ENCODE measurements at regions not wholly inside any gene's neighbourhood (a gene's known extent, or its start where the extent isn't known, plus 50 kb on each side); places are given as distances from the start of the nearest gene placed in this dataset.
"Not testable (repeated sequence)": the region's sequence is repeated elsewhere in the genome, so short reads cannot be mapped to it uniquely, and the experiment has no call there.

DNA sequence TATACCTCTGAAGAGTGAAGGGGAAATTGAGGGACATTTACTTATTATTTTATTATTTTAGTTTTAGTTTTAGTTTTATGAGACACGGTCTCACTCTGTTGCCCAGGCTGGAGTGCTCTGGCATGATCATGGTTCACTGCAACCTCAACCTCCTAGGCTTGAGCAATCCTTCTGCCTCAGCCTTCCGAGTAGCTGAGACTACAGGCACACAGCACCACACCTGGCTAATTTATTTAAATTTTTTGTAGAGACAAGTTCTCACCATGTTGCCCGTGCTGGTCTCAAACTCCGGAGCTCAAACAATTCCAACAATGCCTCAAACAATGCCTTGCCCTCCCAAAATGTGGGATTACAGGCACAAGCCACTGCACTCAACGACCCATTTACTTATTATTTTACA lies 68.4 kb upstream of the BMP2K start:
- H3K27ac ChIP-seq (ENCODE audit: low read depth in 1 of 2, low read length in 2 of 2), result no peak overlapping the region
- H3K36me3 ChIP-seq (ENCODE audit: insufficient read depth, low read length), result no peaks in the 10 kb centered on the region
- no peak overlapping the region for H3K27ac Mint-ChIP-seq
- TF ChIP-seq, protein P1, sequence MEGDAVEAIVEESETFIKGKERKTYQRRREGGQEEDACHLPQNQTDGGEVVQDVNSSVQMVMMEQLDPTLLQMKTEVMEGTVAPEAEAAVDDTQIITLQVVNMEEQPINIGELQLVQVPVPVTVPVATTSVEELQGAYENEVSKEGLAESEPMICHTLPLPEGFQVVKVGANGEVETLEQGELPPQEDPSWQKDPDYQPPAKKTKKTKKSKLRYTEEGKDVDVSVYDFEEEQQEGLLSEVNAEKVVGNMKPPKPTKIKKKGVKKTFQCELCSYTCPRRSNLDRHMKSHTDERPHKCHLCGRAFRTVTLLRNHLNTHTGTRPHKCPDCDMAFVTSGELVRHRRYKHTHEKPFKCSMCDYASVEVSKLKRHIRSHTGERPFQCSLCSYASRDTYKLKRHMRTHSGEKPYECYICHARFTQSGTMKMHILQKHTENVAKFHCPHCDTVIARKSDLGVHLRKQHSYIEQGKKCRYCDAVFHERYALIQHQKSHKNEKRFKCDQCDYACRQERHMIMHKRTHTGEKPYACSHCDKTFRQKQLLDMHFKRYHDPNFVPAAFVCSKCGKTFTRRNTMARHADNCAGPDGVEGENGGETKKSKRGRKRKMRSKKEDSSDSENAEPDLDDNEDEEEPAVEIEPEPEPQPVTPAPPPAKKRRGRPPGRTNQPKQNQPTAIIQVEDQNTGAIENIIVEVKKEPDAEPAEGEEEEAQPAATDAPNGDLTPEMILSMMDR (IDR thresholded peaks at IDR 0.05), result no peak
- ChIA-PET POLR2A (no interaction called here), CTCF (interaction anchor here (1.2 kb wide), 1 partner anchor 17 kb away, joined by 4 read pairs; no protein-coding TSS in a partner anchor)
- H3K27me3 ChIP-seq (ENCODE audit: control insufficient read depth in 1 of 2, insufficient read depth in 2 of 2, low read length in 2 of 2), result no peaks in the 10 kb centered on the region
- no peaks in the 10 kb centered on the region for H3K9me3 ChIP-seq (ENCODE audit: control insufficient read depth in 1 of 2, insufficient read depth in 1 of 2, low read length in 2 of 2)
- no peak for ATAC-seq (ENCODE audit: poor library complexity)
- no peaks in the 10 kb centered on the region for H3K27me3 Mint-ChIP-seq
- no peaks in the 10 kb centered on the region for H3K4me1 ChIP-seq (ENCODE audit: insufficient read depth, low read length)
- H3K4me3 ChIP-seq (ENCODE audit: low read length), result no peak overlapping the region
- no peaks in the 10 kb centered on the region for H3K4me1 Mint-ChIP-seq (ENCODE audit: low read depth)
- DNase-seq, result no peak
- intact Hi-C loops (cut with DNase I, micrococcal nuclease), result no loop called here
- H3K36me3 Mint-ChIP-seq (ENCODE audit: low read depth), result no peaks in the 10 kb centered on the region
- peaks cover 7% of the 10 kb centered on the region for H3K9me3 Mint-ChIP-seq
- no peak overlapping the region for H3K4me3 Mint-ChIP-seq

DNA sequence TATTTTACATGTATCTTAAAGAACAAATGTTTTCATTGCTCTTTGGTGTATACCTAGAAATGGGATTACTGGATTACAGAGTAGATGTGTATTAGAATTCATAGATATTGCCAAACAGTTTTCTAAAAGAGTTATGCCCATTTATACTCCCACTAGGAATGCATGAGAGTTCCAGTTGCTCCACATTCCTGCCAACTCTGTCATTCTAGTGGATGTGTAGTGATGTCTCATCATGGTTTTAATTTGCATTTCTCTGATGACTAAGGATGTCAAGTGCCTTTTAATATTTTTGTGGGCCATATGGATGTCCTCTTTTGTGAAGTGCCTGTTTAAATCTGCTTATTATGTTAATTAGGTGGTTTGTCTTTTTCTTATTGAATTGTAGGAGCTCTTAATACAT lies 65.6 kb upstream of the BMP2K start:
- ATAC-seq (ENCODE audit: poor library complexity), result no peak
- no peaks in the 10 kb centered on the region for H3K9me3 ChIP-seq (ENCODE audit: control insufficient read depth in 1 of 2, insufficient read depth in 1 of 2, low read length in 2 of 2)
- no peaks in the 10 kb centered on the region for H3K9me3 Mint-ChIP-seq
- no peaks in the 10 kb centered on the region for H3K4me1 ChIP-seq (ENCODE audit: insufficient read depth, low read length)
- DNase-seq, result no peak
- TF ChIP-seq, protein P1 (IDR thresholded peaks at IDR 0.05), result no peak
- no peak overlapping the region for H3K4me3 ChIP-seq (ENCODE audit: low read length)
- H3K27me3 Mint-ChIP-seq, result no peaks in the 10 kb centered on the region
- POLR2A ChIA-PET, result no interaction called here
- no peaks in the 10 kb centered on the region for H3K36me3 Mint-ChIP-seq (ENCODE audit: low read depth)
- no peaks in the 10 kb centered on the region for H3K36me3 ChIP-seq (ENCODE audit: insufficient read depth, low read length)
- H3K27ac ChIP-seq (ENCODE audit: low read depth in 1 of 2, low read length in 2 of 2), result no peak overlapping the region
- CTCF ChIA-PET, result no interaction called here
- H3K4me1 Mint-ChIP-seq (ENCODE audit: low read depth), result no peaks in the 10 kb centered on the region
- no peak overlapping the region for H3K4me3 Mint-ChIP-seq
- intact Hi-C loops (cut with DNase I, micrococcal nuclease), result no loop called here
- no peak overlapping the region for H3K27ac Mint-ChIP-seq
- no peaks in the 10 kb centered on the region for H3K27me3 ChIP-seq (ENCODE audit: control insufficient read depth in 1 of 2, insufficient read depth in 2 of 2, low read length in 2 of 2)

DNA sequence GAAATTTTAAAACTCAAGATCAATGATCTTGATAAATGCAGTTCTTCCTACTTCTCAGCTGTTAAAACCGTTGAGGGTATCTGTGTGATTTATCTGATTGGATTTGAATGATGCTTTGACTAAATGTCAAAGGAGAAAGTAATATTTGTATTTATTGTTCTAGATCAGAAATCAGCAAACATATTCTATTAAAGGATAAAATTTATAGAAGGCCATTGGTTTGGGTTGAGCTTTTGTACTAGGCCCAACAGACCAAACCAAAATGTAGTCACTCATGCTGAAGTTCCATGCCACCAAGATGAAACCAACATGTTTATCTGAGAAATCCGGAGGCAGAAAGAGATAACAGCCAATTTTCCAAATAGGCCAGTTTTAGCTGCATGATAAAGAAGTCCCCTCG lies 64.5 kb upstream of the BMP2K start:
- no peaks in the 10 kb centered on the region for H3K9me3 ChIP-seq (ENCODE audit: control insufficient read depth in 1 of 2, insufficient read depth in 1 of 2, low read length in 2 of 2)
- DNase-seq (no peak), ATAC-seq (ENCODE audit: poor library complexity) (no peak)
- no peaks in the 10 kb centered on the region for H3K27me3 ChIP-seq (ENCODE audit: control insufficient read depth in 1 of 2, insufficient read depth in 2 of 2, low read length in 2 of 2)
- Mint-ChIP-seq H3K27me3 (no peaks in the 10 kb centered on the region), H3K4me3 (no peak overlapping the region), H3K4me1 (ENCODE audit: low read depth) (no peaks in the 10 kb centered on the region), H3K36me3 (ENCODE audit: low read depth) (no peaks in the 10 kb centered on the region), H3K9me3 (no peaks in the 10 kb centered on the region), H3K27ac (no peak overlapping the region)
- TF ChIP-seq, protein P1 (IDR thresholded peaks at IDR 0.05), result no peak
- ChIA-PET POLR2A (no interaction called here), CTCF (no interaction called here)
- no peaks in the 10 kb centered on the region for H3K36me3 ChIP-seq (ENCODE audit: insufficient read depth, low read length)
- no peaks in the 10 kb centered on the region for H3K4me1 ChIP-seq (ENCODE audit: insufficient read depth, low read length)
- H3K27ac ChIP-seq (ENCODE audit: low read depth in 1 of 2, low read length in 2 of 2), result no peak overlapping the region
- no peak overlapping the region for H3K4me3 ChIP-seq (ENCODE audit: low read length)
- intact Hi-C loops (cut with DNase I, micrococcal nuclease), result no loop called here

DNA sequence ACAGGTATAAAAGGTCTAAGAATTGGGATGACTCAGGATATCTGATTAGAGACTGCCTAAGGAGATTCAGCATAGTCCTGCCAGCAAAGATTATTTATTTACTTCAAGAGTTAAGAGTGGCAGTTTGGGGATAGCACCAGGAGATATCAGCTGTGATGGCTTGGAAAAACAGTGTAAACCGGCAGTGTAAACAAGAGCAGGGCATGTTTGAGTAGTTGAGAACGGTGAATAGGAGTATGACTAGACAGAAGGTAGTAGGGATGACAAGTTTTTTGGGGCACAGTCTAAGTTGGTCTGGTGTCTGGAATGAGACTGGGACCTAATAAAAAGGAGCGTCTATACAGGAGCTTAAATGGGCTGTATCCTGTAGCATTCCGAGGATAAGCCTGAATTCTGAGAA lies 61.6 kb upstream of the BMP2K start:
- intact Hi-C loops (cut with DNase I, micrococcal nuclease); H3K9me3 ChIP-seq (ENCODE audit: control insufficient read depth in 1 of 2, insufficient read depth in 1 of 2, low read length in 2 of 2); H3K4me3 Mint-ChIP-seq; H3K4me1 ChIP-seq (ENCODE audit: insufficient read depth, low read length); H3K27me3 Mint-ChIP-seq; H3K27ac Mint-ChIP-seq; H3K27me3 ChIP-seq (ENCODE audit: control insufficient read depth in 1 of 2, insufficient read depth in 2 of 2, low read length in 2 of 2); H3K36me3 Mint-ChIP-seq (ENCODE audit: low read depth); H3K4me3 ChIP-seq (ENCODE audit: low read length); ATAC-seq (ENCODE audit: poor library complexity); H3K9me3 Mint-ChIP-seq; CTCF ChIA-PET; POLR2A ChIA-PET; DNase-seq; H3K36me3 ChIP-seq (ENCODE audit: insufficient read depth, low read length); H3K27ac ChIP-seq (ENCODE audit: low read depth in 1 of 2, low read length in 2 of 2); H3K4me1 Mint-ChIP-seq (ENCODE audit: low read depth): not testable (repeated sequence)

DNA sequence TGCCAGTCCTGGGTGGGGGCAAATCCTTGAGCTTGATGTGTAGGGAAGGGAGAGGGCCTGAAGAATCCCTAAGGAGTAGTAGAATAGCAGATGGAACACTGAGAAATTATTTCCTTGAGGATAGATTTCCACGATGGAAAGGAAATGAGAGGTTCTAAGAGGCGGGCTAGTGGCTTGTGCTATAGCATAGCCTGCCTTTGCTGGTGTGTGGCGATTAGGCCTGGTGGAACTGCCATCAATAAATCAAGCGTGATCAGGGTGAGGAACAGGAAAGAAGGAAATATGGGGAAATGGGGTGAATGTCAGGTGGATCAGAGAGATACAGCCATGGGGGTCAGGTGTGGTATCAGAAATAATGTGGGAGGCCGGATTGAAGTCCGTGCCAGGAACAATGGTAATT lies 60.8 kb upstream of the BMP2K start:
- H3K4me1 ChIP-seq (ENCODE audit: insufficient read depth, low read length); H3K4me3 Mint-ChIP-seq; H3K27me3 Mint-ChIP-seq; H3K36me3 Mint-ChIP-seq (ENCODE audit: low read depth); H3K27ac ChIP-seq (ENCODE audit: low read depth in 1 of 2, low read length in 2 of 2); H3K9me3 ChIP-seq (ENCODE audit: control insufficient read depth in 1 of 2, insufficient read depth in 1 of 2, low read length in 2 of 2); H3K4me3 ChIP-seq (ENCODE audit: low read length); H3K4me1 Mint-ChIP-seq (ENCODE audit: low read depth); ATAC-seq (ENCODE audit: poor library complexity); H3K27ac Mint-ChIP-seq; H3K27me3 ChIP-seq (ENCODE audit: control insufficient read depth in 1 of 2, insufficient read depth in 2 of 2, low read length in 2 of 2); POLR2A ChIA-PET; intact Hi-C loops (cut with DNase I, micrococcal nuclease); H3K36me3 ChIP-seq (ENCODE audit: insufficient read depth, low read length); DNase-seq; CTCF ChIA-PET; H3K9me3 Mint-ChIP-seq: not testable (repeated sequence)

DNA sequence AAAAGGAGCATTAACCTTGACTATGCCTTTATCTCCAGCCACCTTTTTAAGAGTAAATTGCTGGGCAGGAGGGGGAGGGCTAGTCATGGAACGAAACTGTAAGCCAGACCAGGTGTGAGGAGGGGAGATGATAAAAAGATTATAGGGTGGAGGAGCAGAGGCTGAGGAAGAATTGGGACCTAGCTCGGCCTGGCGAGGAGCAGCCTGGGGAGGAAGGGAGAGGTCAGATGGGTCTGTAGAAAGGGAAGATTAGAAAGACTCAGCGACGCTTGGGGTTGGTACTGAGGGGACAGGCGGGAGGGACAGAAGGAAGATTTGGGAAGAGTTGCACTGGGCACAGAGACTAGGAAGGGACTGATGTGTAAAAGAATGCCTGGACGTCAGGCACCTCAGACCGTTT lies 58.4 kb upstream of the BMP2K start:
- H3K9me3 ChIP-seq (ENCODE audit: control insufficient read depth in 1 of 2, insufficient read depth in 1 of 2, low read length in 2 of 2); H3K27me3 ChIP-seq (ENCODE audit: control insufficient read depth in 1 of 2, insufficient read depth in 2 of 2, low read length in 2 of 2); H3K36me3 ChIP-seq (ENCODE audit: insufficient read depth, low read length); H3K27ac ChIP-seq (ENCODE audit: low read depth in 1 of 2, low read length in 2 of 2); H3K4me3 ChIP-seq (ENCODE audit: low read length); POLR2A ChIA-PET; intact Hi-C loops (cut with DNase I, micrococcal nuclease); H3K27ac Mint-ChIP-seq; DNase-seq; H3K4me1 ChIP-seq (ENCODE audit: insufficient read depth, low read length); H3K36me3 Mint-ChIP-seq (ENCODE audit: low read depth); H3K4me3 Mint-ChIP-seq; H3K9me3 Mint-ChIP-seq; CTCF ChIA-PET; ATAC-seq (ENCODE audit: poor library complexity); H3K27me3 Mint-ChIP-seq: not testable (repeated sequence)
- H3K4me1 Mint-ChIP-seq (ENCODE audit: low read depth), result peaks cover 24% of the 10 kb centered on the region

Data from CD4-positive, alpha-beta T cell (primary cell).